HUES6 (cell line): ENCODE measurements at regions not wholly inside any gene's neighbourhood (a gene's known extent, or its start where the extent isn't known, plus 50 kb on each side); places are given as distances from the start of the nearest gene placed in this dataset.

Experiments used
- H3K27ac ChIP-seq: 2 replicates; pipeline ENCODE4 v1.7.0; 2013; ENCODE audit warnings: low read depth, mild to moderate bottlenecking, low read length, inconsistent platforms
- H3K27me3 ChIP-seq: 2 replicates; pipeline ENCODE4 v1.6.1; 2013; ENCODE audit warnings: low read length; ENCODE audit not compliant: control insufficient read depth, insufficient read depth
- H3K36me3 ChIP-seq: 2 replicates; pipeline ENCODE4 v1.6.1; 2013; ENCODE audit warnings: low read length; ENCODE audit not compliant: control insufficient read depth, insufficient read depth
- H3K4me1 ChIP-seq: 2 replicates; pipeline ENCODE4 v1.6.1; 2013; ENCODE audit warnings: low read length; ENCODE audit not compliant: control insufficient read depth, insufficient read depth
- H3K4me3 ChIP-seq: 2 replicates; pipeline ENCODE4 v1.5.1; 2013; ENCODE audit warnings: low read depth, low read length
- H3K9ac ChIP-seq: one replicate; pipeline ENCODE4 v1.6.1; 2013; ENCODE audit warnings: mild to moderate bottlenecking, low read length
- H3K9me3 ChIP-seq: 2 replicates; pipeline ENCODE4 v1.6.1; 2013; ENCODE audit warnings: low read depth, low read length; ENCODE audit not compliant: control insufficient read depth, insufficient read depth

GRCh38 chr2:18503376-18504228 lies 56.9 kb downstream of the RDH14 start:
- Histone ChIP-seq H3K4me3 (no peak overlapping the region), H3K9me3 (no peaks in the 10 kb centered on the region), H3K27ac (no peak overlapping the region), H3K9ac (no peak overlapping the region), H3K27me3 (0 out of 2 replicates have a peak, but pooled peaks cover 3% of the 10 kb centered on the region), H3K4me1 (no peaks in the 10 kb centered on the region), H3K36me3 (no peaks in the 10 kb centered on the region)

- Histone ChIP-seq H3K27me3 (0 out of 2 replicates have a peak, but pooled peaks cover 3% of the 10 kb centered on the region), H3K9me3 (no peaks in the 10 kb centered on the region), H3K4me3 (no peak overlapping the region), H3K9ac (no peak overlapping the region), H3K36me3 (no peaks in the 10 kb centered on the region), H3K4me1 (no peaks in the 10 kb centered on the region), H3K27ac (no peak overlapping the region)
Observed at GRCh38 chr2:18502142-18502541, 58.3 kb downstream of the RDH14 start.

DNA sequence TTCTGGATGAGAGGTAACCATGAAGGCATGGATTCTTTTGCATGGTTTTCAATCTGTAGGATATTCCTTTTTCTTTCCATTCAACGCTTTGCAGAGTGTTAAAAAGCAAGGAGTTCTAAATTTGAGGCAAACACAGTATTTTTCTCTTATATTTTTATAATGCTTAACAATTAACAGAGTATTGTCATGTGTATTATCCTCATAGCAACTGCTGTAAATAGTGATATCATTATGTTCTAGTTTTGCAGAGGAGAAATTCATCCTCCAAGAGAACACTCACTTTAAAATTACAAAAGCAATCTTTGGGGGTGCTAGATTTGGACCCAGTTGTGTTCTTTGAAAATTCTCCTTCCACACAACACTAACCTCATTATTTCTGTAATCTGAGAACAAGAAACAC lies 58.7 kb downstream of the RDH14 start:
- Histone ChIP-seq H3K27me3 (0 out of 2 replicates have a peak, but pooled peaks cover 3% of the 10 kb centered on the region), H3K4me1 (no peaks in the 10 kb centered on the region), H3K27ac (no peak overlapping the region), H3K36me3 (no peaks in the 10 kb centered on the region), H3K9me3 (no peaks in the 10 kb centered on the region), H3K4me3 (no peak overlapping the region), H3K9ac (no peak overlapping the region)

DNA sequence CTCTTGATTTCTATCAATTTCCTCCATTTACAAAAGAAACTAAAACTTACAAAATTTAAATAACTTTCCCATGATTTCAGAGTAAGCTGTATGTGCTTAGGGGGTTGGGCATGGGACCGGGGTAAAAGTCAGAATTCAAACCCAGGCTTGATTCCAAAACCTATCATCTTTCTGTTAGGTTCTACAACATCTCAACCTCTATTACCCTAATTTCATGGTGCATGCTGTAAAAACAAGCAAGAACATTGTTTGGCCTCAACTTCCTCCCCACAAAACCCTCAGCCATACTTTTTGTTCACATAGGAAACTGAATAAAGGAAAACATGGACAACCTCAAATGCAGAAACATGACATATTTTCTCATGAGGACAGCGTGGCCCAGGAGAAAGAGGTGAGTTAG lies 59.3 kb downstream of the RDH14 start:
- Histone ChIP-seq H3K27me3 (0 out of 2 replicates have a peak, but pooled peaks cover 3% of the 10 kb centered on the region), H3K4me1 (no peaks in the 10 kb centered on the region), H3K27ac (no peak overlapping the region), H3K9ac (no peak overlapping the region), H3K36me3 (no peaks in the 10 kb centered on the region), H3K9me3 (no peaks in the 10 kb centered on the region), H3K4me3 (no peak overlapping the region)

- Histone ChIP-seq H3K4me1 (no peaks in the 10 kb centered on the region; the same call in 1 of the 2 replicates), H3K27me3 (no peaks in the 10 kb centered on the region), H3K36me3 (no peaks in the 10 kb centered on the region), H3K9me3 (no peaks in the 10 kb centered on the region), H3K4me3 (no peak overlapping the region), H3K27ac (no peak overlapping the region), H3K9ac (no peak overlapping the region)
Observed at GRCh38 chr2:18500333-18500732, 60.1 kb downstream of the RDH14 start.

DNA sequence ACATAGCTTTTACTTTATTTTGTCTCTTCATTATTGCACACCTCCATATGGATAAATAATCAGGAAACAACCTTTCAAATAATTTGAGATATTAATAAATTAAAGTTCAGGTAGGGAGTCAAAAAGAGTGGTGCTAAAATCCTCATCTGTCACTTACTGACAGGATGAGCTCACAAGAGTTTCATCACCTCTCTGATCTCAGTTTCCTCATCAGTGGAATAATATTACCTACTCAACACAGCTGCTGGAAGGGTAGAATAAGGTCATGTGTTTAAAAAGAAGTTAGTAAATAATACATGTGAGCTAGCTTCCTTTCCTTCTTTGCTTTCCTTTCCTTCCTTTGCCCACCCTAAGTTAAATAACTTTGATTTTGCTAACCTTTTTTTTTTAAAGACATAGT lies 61.9 kb downstream of the RDH14 start:
- Histone ChIP-seq H3K4me1 (no peaks in the 10 kb centered on the region; the same call in 1 of the 2 replicates), H3K27ac (no peak overlapping the region), H3K4me3 (no peak overlapping the region), H3K9ac (no peak overlapping the region), H3K27me3 (0 out of 2 replicates have a peak, but pooled peaks cover 3% of the 10 kb centered on the region), H3K9me3 (no peaks in the 10 kb centered on the region), H3K36me3 (no peaks in the 10 kb centered on the region)

DNA sequence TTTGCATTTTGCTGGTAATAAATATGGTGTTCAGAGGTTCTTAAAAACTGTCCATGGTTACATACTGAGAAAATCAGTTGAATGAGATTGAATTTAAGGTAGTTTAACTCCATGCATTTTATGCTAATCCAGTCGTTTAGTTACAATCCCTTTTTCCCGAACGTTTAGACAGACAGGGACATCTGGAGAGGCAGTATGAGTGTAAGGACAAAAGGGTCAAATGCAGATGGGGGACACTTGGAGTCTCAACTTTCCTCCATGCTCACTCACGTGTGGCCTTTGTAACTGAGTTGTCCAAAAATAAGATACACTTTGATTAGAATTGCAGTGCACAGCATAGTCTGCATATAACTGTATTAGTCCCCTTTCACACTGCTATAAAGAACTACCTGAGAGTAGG lies 63.9 kb downstream of the RDH14 start:
- Histone ChIP-seq H3K27ac (no peak overlapping the region), H3K9me3 (no peaks in the 10 kb centered on the region), H3K4me3 (no peak overlapping the region), H3K9ac (no peak overlapping the region), H3K4me1 (no peaks in the 10 kb centered on the region; the same call in 1 of the 2 replicates), H3K36me3 (no peaks in the 10 kb centered on the region), H3K27me3 (0 out of 2 replicates have a peak, but pooled peaks cover 3% of the 10 kb centered on the region)

DNA sequence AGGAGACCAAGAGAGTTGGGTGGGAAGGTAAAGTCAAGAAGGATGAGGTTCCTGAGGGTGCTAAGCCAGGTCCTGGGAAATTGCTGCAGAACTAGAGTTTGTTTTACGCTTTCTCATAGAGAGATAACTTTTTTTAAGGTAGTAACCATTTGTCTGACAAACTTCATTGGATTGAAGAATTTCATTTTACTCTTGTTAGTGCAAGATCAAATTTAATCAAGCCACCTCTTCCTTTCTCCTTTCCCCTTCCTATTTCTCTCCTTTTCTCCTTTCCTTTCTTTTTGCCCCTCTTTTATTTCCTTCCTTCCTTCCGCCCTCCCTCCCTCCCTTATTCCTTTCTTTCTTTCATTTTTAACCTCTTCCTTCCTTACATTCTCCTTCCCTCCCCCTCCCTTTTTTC lies 65.4 kb downstream of the RDH14 start:
- Histone ChIP-seq H3K9me3 (no peaks in the 10 kb centered on the region), H3K27me3 (0 out of 2 replicates have a peak, but pooled peaks cover 3% of the 10 kb centered on the region), H3K4me1 (no peaks in the 10 kb centered on the region; the same call in 1 of the 2 replicates), H3K4me3 (no peak overlapping the region), H3K9ac (no peak overlapping the region), H3K36me3 (no peaks in the 10 kb centered on the region), H3K27ac (no peak overlapping the region)

GRCh38 chr2:18492721-18493120 lies 67.7 kb downstream of the RDH14 start:
- Histone ChIP-seq H3K4me3 (no peak overlapping the region), H3K27me3 (0 out of 2 replicates have a peak, but pooled peaks cover 3% of the 10 kb centered on the region), H3K9me3 (no peaks in the 10 kb centered on the region)

GRCh38 chr2:18491577-18491976 lies 68.9 kb downstream of the RDH14 start:
- no peak overlapping the region for H3K27ac ChIP-seq
- 0 out of 2 replicates have a peak, but pooled peaks cover 3% of the 10 kb centered on the region for H3K27me3 ChIP-seq
- H3K4me3 ChIP-seq = no peak overlapping the region
- H3K9me3 ChIP-seq = no peaks in the 10 kb centered on the region
- no peaks in the 10 kb centered on the region; the same call in 1 of the 2 replicates for H3K4me1 ChIP-seq
- no peaks in the 10 kb centered on the region for H3K36me3 ChIP-seq
- H3K9ac ChIP-seq = no peak overlapping the region

More at GRCh38 chr2:18492721-18493120, 67.7 kb downstream of the RDH14 start:
- no peaks in the 10 kb centered on the region; the same call in 1 of the 2 replicates for H3K4me1 ChIP-seq
- H3K9ac ChIP-seq = no peak overlapping the region
- no peaks in the 10 kb centered on the region for H3K36me3 ChIP-seq
- no peak overlapping the region for H3K27ac ChIP-seq

DNA sequence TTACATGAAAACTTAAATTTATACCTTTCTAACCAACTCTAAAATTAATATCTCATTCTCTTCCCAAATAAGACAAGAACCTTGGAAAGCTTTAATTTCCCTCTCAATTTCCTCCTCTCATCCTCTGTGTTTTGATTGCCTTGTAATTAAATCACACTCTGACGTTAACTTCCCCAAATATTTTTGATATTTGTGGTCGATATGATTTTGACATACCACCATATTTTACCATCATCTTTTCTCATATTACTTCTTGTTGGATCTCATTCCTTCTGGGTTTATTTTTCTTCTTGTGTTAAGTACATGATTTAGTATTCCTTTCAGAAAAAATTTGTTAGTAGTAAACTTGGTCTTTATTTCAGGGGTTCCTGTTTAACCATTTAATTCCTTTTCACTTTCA lies 69.6 kb downstream of the RDH14 start:
- Histone ChIP-seq H3K9ac (no peak overlapping the region), H3K27ac (no peak overlapping the region), H3K9me3 (no peaks in the 10 kb centered on the region), H3K36me3 (no peaks in the 10 kb centered on the region), H3K4me1 (no peaks in the 10 kb centered on the region; the same call in 1 of the 2 replicates), H3K4me3 (no peak overlapping the region), H3K27me3 (0 out of 2 replicates have a peak, but pooled peaks cover 3% of the 10 kb centered on the region)
